CD4-positive, alpha-beta T cell (primary cell): ENCODE measurements at regions not wholly inside any gene's neighbourhood (a gene's known extent, or its start where the extent isn't known, plus 50 kb on each side); places are given as distances from the start of the nearest gene placed in this dataset.
"Not testable (repeated sequence)": the region's sequence is repeated elsewhere in the genome, so short reads cannot be mapped to it uniquely, and the experiment has no call there.

Experiments used
- ATAC-seq: fragments of 200-7000 bp; cut with Tn5 transposase; one replicate; pipeline ENCODE4 v1.10.0; 2022; ENCODE audit warnings: mild to moderate bottlenecking; ENCODE audit not compliant: poor library complexity
- CTCF ChIA-PET: fragments of 350-600 bp; sonication (Branson Sonifier 250); formaldehyde crosslinking; loops from one replicate; lab custom pipeline; 2021; ENCODE audit warnings: antibody characterized with exemption, inconsistent platforms; lab: Charles Lee
- POLR2A ChIA-PET: fragments of 350-600 bp; sonication (Branson Sonifier 250); formaldehyde crosslinking; loops from one replicate; lab custom pipeline; 2021; ENCODE audit warnings: antibody characterized with exemption, inconsistent platforms; lab: Charles Lee
- DNase-seq, 14 experiments: peaks; one replicate each; pipeline ENCODE4 v3.0.0-alpha.2; 2013 to 2020; ENCODE audit warnings: mixed read lengths in 2 of 14
- H3K27ac ChIP-seq, 2 donors: one replicate each; pipeline versions ENCODE4 v1.5.1 to v1.7.0; 2013; ENCODE audit warnings: low read length in 2 of 2, low read depth in 1 of 2, mild to moderate bottlenecking in 1 of 2
- H3K27me3 ChIP-seq, 2 experiments: 1 replicate in 1 of 2; 2 replicates in 1 of 2; pipeline versions ENCODE4 v1.6.1 to v1.7.0; 2013; ENCODE audit warnings: low read length in 2 of 2, control low read depth in 1 of 2, mild to moderate bottlenecking in 1 of 2, moderate library complexity in 1 of 2; ENCODE audit not compliant: insufficient read depth in 2 of 2, control insufficient read depth in 1 of 2
- H3K36me3 ChIP-seq: one replicate; pipeline ENCODE4 v1.6.1; 2013; ENCODE audit warnings: low read length, control low read depth; ENCODE audit not compliant: insufficient read depth
- H3K4me1 ChIP-seq: one replicate; pipeline ENCODE4 v1.6.1; 2013; ENCODE audit warnings: low read length, control low read depth; ENCODE audit not compliant: insufficient read depth
- H3K4me3 ChIP-seq: one replicate; pipeline ENCODE4 v1.5.1; 2013; ENCODE audit warnings: mild to moderate bottlenecking, low read length, moderate library complexity
- H3K9me3 ChIP-seq, 2 experiments: 1 replicate in 1 of 2; 2 replicates in 1 of 2; pipeline versions ENCODE4 v1.6.1 to v1.7.0; 2013; ENCODE audit warnings: low read length in 2 of 2, mild to moderate bottlenecking in 2 of 2, control low read depth in 1 of 2, moderate library complexity in 1 of 2; ENCODE audit not compliant: control insufficient read depth in 1 of 2, insufficient read depth in 1 of 2
- H3K27ac Mint-ChIP-seq: one replicate; pipeline ENCODE4 v1.8.0; 2020; ENCODE audit warnings: mixed read lengths
- H3K27me3 Mint-ChIP-seq: one replicate; pipeline ENCODE4 v1.8.0; 2021; ENCODE audit warnings: mixed read lengths
- H3K36me3 Mint-ChIP-seq: one replicate; pipeline ENCODE4 v1.8.0; 2021; ENCODE audit warnings: low read depth, mixed read lengths
- H3K4me1 Mint-ChIP-seq: one replicate; pipeline ENCODE4 v1.8.0; 2021; ENCODE audit warnings: low read depth, mixed read lengths
- H3K4me3 Mint-ChIP-seq: one replicate; pipeline ENCODE4 v1.8.0; 2020; ENCODE audit warnings: mild to moderate bottlenecking, mixed read lengths
- H3K9me3 Mint-ChIP-seq: one replicate; pipeline ENCODE4 v1.8.0; 2020; ENCODE audit warnings: mixed read lengths
- intact Hi-C, 2 experiments: fragments of 100-400 bp; cut with DNase I in 1 of 2; cut with micrococcal nuclease in 1 of 2; formaldehyde crosslinking; loops; one replicate each; pipeline versions ENCODE4 v1.15.1 to v1.9.0; 2023 to 2025; cut with DNase I, micrococcal nuclease
- TF ChIP-seq, protein P1 (sequence below): fragments of 200-600 bp; IDR thresholded peaks from one replicate; pipeline ENCODE4 v1.8.0; 2022; ENCODE audit warnings: antibody characterized with exemption, mild to moderate bottlenecking

DNA sequence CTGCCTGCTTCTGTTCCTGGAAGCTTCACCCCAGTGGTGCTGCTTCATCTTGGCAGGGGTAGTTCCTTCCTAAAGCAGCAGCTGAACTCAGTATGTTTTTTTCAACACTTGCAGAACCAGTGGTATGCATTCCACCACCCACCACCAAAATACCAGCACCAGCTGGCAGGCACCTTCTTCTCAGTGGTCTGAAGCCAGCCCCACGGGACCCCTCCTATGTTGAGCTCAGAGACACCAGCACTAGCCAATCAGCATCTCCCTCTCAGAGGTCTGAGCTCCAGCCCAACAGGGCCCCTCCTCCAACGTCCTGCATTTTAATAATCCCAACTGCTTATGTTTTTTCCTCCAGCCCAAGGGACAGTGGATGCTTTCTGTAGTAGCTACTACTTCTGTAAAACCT is 299.6 kb upstream of the CCL2 start:
- Histone ChIP-seq H3K4me3 (no peak overlapping the region), H3K27ac (no peak overlapping the region), H3K9me3 (no peaks in the 10 kb centered on the region), H3K27me3 (no peaks in the 10 kb centered on the region), H3K36me3 (no peaks in the 10 kb centered on the region), H3K4me1 (no peaks in the 10 kb centered on the region)
- Mint-ChIP-seq H3K4me1 (no peaks in the 10 kb centered on the region), H3K4me3 (no peak overlapping the region), H3K9me3 (no peaks in the 10 kb centered on the region), H3K27me3 (peaks cover 49% of the 10 kb centered on the region), H3K36me3 (no peaks in the 10 kb centered on the region), H3K27ac (no peak overlapping the region)
- intact Hi-C loops = no loop called here
- ATAC-seq (no peak), DNase-seq (no peak)
- POLR2A ChIA-PET = no interaction called here
- TF ChIP-seq, protein P1, sequence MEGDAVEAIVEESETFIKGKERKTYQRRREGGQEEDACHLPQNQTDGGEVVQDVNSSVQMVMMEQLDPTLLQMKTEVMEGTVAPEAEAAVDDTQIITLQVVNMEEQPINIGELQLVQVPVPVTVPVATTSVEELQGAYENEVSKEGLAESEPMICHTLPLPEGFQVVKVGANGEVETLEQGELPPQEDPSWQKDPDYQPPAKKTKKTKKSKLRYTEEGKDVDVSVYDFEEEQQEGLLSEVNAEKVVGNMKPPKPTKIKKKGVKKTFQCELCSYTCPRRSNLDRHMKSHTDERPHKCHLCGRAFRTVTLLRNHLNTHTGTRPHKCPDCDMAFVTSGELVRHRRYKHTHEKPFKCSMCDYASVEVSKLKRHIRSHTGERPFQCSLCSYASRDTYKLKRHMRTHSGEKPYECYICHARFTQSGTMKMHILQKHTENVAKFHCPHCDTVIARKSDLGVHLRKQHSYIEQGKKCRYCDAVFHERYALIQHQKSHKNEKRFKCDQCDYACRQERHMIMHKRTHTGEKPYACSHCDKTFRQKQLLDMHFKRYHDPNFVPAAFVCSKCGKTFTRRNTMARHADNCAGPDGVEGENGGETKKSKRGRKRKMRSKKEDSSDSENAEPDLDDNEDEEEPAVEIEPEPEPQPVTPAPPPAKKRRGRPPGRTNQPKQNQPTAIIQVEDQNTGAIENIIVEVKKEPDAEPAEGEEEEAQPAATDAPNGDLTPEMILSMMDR = no peak
- CTCF ChIA-PET = no interaction called here

DNA sequence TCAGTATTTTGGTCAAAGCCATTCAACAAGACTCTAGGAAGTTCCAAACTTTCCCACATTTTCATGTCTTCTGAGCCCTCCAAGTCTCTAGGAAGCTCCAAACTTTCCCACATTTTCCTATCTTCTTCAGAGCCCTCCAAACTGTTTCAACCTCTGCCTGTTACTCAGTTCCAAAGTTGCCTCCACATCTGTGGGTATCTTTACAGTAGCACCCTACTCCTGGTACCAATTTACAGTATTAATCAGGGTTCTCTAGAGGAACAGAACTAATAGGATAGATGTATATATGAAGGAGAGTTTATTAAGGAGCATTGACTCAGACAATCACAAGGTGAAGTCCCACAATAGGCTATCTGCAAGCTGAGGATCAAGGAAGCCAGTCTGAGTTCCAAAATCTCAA is 296.0 kb upstream of the CCL2 start:
- not testable (repeated sequence) for H3K9me3 Mint-ChIP-seq

DNA sequence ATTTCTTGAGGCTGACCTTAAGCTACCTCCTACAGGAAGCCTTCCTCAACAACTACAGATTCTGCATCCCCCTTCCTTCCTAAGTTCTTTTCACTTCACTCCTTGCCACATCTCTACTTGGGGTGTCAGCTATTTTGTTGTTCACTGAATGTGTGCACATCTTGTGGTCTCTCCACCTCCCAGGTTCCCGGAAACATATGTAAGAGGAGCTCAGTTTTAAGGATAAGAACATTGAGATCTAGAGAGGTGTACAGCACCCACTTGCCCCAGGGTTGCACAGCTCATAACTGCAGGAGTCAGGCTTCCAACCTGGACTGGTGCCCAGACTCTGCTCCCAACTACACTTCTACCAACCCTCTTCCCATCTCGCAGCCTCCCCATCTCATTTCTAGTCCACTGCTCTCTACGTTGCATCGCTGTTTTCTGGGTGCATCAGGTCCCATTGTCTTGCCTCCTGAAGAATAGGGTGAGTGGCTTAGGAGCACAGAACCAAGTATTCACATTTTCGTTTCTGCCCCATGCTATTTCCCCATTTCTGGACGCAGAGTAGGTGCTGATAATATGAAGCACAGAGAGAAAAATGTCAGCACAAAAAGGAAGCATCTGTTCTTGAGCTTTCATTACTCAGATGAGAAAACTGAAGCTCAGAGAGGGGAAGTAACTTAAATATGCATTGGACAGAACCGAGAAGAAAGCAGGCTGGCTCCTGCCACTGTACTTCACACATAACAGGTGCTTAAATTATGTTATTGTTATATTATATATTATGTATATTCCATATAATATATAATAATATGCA is 292.0 kb upstream of the CCL2 start:
- ChIA-PET CTCF (no interaction called here), POLR2A (no interaction called here)
- intact Hi-C loops = no loop called here
- ATAC-seq (no peak), DNase-seq (peak in 2 of 14 experiments; percentile 4 to 15)
- Histone ChIP-seq H3K4me3 (no peak overlapping the region), H3K9me3 (no peaks in the 10 kb centered on the region), H3K36me3 (no peaks in the 10 kb centered on the region), H3K4me1 (peaks cover 16% of the 10 kb centered on the region), H3K27me3 (no peaks in the 10 kb centered on the region), H3K27ac (no peak overlapping the region)
- Mint-ChIP-seq H3K36me3 (no peaks in the 10 kb centered on the region), H3K27me3 (peaks cover 14% of the 10 kb centered on the region), H3K4me1 (peaks cover 23% of the 10 kb centered on the region), H3K9me3 (peaks cover 2% of the 10 kb centered on the region), H3K27ac (no peak overlapping the region), H3K4me3 (no peak overlapping the region)
- TF ChIP-seq, protein P1 = no peak

More for the DNA sequence above, 296.0 kb upstream of the CCL2 start:
- H3K4me3 Mint-ChIP-seq, H3K4me3 ChIP-seq, H3K4me1 ChIP-seq, H3K36me3 ChIP-seq, H3K27ac Mint-ChIP-seq, CTCF ChIA-PET, POLR2A ChIA-PET, H3K4me1 Mint-ChIP-seq, H3K36me3 Mint-ChIP-seq, intact Hi-C loops, H3K9me3 ChIP-seq, DNase-seq, ATAC-seq, H3K27ac ChIP-seq, H3K27me3 ChIP-seq: not testable (repeated sequence)
- peaks cover 41% of the 10 kb centered on the region for H3K27me3 Mint-ChIP-seq
